ENCODE measurements at regions not wholly inside any gene's neighbourhood (a gene's known extent, or its start where the extent isn't known, plus 50 kb on each side); places are given as distances from the start of the nearest gene placed in this dataset.

DNA sequence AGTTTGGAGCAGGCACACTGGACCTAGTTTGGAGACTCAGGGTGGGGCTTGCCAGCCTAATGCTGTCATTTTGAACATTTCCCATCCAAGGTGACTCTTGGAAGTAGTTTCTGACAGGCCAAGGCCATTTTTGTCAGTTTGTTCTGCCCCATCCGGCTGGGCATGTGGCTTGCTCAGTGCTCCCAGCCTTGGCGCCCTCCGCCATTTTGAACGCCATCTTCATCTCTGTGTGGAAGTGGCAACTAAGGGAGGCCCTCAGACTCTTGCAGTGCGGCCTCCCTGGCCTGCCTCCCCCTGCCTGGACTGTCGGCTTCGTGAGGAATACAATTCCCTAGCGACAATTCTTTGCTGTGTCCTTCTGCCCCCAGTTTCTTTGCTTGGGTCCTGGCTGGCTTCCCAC lies 150.6 kb upstream of the RGMA start:
- no peak for TF ChIP-seq ZFX (IDR thresholded peaks at IDR 0.05)
- TF ChIP-seq, protein P1, sequence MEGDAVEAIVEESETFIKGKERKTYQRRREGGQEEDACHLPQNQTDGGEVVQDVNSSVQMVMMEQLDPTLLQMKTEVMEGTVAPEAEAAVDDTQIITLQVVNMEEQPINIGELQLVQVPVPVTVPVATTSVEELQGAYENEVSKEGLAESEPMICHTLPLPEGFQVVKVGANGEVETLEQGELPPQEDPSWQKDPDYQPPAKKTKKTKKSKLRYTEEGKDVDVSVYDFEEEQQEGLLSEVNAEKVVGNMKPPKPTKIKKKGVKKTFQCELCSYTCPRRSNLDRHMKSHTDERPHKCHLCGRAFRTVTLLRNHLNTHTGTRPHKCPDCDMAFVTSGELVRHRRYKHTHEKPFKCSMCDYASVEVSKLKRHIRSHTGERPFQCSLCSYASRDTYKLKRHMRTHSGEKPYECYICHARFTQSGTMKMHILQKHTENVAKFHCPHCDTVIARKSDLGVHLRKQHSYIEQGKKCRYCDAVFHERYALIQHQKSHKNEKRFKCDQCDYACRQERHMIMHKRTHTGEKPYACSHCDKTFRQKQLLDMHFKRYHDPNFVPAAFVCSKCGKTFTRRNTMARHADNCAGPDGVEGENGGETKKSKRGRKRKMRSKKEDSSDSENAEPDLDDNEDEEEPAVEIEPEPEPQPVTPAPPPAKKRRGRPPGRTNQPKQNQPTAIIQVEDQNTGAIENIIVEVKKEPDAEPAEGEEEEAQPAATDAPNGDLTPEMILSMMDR (conservative IDR thresholded peaks at IDR 0.05), result no peak
- H3K27ac ChIP-seq, result no peak overlapping the region

DNA sequence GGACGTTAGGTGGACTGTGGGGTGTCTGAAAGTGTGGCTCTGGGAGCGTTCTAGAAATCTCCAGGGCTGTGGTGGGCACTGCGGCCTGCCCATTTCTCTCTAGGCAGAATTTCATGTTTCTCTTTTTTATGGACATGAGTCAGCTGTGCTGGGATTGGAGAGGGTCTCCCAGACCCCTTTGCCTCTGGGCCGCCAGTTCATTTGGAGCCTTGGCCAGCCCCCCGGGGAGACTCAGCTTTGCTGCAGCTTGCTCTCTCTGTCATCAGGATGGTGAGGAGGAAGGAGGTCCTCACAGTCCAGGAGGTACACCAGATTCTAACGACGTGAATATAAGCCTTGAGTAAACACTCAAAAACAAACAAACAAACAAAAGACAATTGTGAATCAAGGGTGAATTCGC lies 149.6 kb upstream of the RGMA start:
- H3K27ac ChIP-seq, result no peak overlapping the region
- TF ChIP-seq, protein P1 (conservative IDR thresholded peaks at IDR 0.05), result no peak
- TF ChIP-seq ZFX (IDR thresholded peaks at IDR 0.05), result no peak

DNA sequence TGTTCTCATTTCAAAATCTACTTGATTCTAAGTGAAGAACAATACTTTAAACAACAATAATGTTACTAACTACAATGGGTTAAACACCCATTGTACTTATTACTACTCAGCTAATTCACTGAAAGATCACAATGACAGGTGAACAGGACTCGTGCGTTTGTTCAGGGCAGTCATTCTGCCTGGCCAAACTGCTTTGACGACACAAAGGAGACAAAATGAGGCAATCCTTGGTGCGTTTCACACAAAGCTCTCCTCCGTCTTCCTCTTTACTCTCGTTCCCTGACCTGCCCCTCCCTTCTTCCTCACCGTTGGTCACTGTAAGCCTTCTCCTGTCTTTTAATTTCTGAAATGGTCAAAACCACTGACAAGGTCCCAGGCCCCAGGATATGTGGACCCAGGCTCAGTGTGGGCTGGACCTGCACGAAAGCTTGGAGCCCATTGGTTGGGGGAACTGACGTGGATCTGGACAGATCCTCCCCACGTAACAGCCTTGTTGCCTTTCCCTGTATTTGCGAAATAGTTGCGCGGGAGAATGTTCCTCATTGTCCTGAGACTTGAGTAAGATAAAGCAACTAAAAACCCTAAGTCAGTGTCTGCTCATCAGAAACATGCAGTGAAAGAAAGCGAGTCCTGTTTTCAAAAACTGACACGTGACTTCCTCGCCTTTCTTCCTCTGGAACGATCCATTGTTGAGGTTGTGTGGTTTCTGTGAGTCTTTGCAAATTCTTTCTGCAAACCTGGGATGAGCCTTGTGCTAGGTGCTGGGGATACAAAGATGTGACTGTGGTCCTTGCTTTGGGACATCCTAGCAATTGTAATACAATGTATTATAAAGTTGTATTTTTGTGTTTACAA lies 147.1 kb upstream of the RGMA start:
- no peak for TF ChIP-seq ZFX (IDR thresholded peaks at IDR 0.05)
- TF ChIP-seq, protein P1 (conservative IDR thresholded peaks at IDR 0.05), result no peak
- H3K27ac ChIP-seq, result no peak overlapping the region

DNA sequence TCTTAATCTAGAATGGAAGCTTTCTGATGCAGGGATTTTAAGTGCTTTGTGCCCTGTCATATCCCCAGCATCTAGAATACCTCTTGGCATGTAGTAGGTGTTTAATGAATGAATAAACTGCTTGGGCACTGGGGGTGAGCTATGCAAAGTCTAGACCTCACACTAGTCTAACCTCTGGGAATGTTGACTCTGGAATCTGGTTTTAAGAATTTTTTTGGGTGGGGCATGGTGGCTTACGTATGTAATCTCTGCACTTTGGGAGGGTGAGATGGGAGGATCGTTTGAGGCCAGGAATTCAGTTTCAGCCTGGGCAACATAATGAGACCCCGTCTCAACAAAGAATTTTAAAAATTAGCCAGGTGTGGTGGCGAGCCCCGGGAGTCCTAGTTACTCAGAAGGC lies 146.3 kb upstream of the RGMA start:
- H3K27ac ChIP-seq, result no peak overlapping the region
- TF ChIP-seq ZFX (IDR thresholded peaks at IDR 0.05), result no peak
- TF ChIP-seq, protein P1 (conservative IDR thresholded peaks at IDR 0.05), result no peak

DNA sequence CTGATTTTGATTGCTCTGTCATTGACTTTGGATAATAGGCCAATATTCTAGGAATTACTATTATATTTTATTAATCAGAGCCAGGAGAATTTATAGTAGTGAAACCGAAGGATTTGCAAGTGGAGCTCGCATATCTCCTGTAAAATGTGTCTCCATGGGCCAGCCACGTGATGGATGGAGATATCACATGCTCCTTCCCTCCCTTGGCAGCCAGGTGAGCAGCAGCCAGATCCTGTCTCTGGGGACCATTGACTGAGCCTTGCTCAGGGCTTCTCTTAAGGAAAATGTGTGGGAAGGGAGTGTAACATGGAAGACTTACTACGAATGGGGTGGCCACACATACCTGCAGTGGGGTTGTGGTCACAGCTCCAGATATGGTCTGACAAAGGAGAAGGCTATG lies 144.7 kb upstream of the RGMA start:
- no peak overlapping the region for H3K27ac ChIP-seq
- TF ChIP-seq, protein P1 (conservative IDR thresholded peaks at IDR 0.05), result no peak
- no peak for TF ChIP-seq ZFX (IDR thresholded peaks at IDR 0.05)

DNA sequence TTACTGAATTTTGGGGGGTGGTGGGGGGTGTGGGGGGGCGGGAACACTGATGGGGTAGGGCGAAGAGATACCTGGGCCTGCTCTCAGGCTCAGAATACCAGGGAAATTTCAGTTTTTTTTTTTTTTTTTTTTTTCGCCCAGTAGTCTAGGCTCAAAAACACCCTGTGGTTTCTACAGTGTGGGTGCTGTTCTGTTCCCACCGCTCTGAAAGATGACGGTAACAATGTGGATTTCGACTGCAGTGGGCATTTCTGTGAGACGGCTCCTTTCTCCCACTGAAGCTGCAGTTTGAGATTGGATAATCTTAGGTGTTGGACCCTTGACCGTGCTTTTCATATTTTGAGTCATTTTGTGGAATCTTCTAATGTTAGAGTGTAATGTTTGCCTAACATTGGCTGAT lies 143.8 kb upstream of the RGMA start:
- TF ChIP-seq ZFX (IDR thresholded peaks at IDR 0.05), result no peak
- TF ChIP-seq, protein P1 (conservative IDR thresholded peaks at IDR 0.05), result no peak
- no peak overlapping the region for H3K27ac ChIP-seq

DNA sequence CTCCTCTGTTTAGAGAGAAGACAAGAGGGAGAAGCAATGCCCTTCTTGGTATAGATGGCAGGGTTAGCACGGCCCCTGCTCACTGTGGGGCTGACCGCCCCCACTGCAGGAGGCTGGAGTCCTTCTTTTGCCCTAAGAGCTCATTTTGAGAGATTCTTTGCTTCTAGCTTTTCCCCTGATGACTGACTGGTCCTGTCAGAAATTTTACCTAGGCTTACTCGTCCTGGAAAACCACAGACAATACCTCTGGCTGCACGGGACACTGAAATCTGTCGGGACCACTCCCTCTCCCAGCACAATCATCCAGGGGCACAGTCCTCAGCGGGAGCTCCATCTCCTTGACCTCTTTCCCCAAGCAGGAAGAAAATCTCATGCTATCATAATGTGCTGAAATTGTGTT lies 143.0 kb upstream of the RGMA start:
- no peak for TF ChIP-seq ZFX (IDR thresholded peaks at IDR 0.05)
- TF ChIP-seq, protein P1 (conservative IDR thresholded peaks at IDR 0.05), result no peak

More for the DNA sequence above, 143.0 kb upstream of the RGMA start:
- no peak overlapping the region for H3K27ac ChIP-seq

Data from C4-2B (cell line).